A673 (cell line): ENCODE measurements at regions not wholly inside any gene's neighbourhood (a gene's known extent, or its start where the extent isn't known, plus 50 kb on each side); places are given as distances from the start of the nearest gene placed in this dataset.

Experiments used
- BruUV-seq: library from RNA; stranded (reverse); fragments of 400-500 nt; replicated peaks from 2 replicates; lab custom pipeline; 2021; lab: Mats Ljungman, UMichigan
- CTCF ChIA-PET: fragments of 300-600 bp; sonication (Branson Sonifier 250); formaldehyde crosslinking; loops from one replicate; lab custom pipeline; 2022; ENCODE audit warnings: antibody characterized with exemption; lab: Charles Lee
- POLR2A ChIA-PET: fragments of 300-600 bp; sonication (Branson Sonifier 250); formaldehyde crosslinking; loops from one replicate; lab custom pipeline; 2022; ENCODE audit warnings: antibody characterized with exemption; ENCODE audit not compliant: low non-redundant PET; lab: Charles Lee
- DNase-seq: peaks from one replicate; pipeline ENCODE4 v3.0.0-alpha.2; 2015; ENCODE audit warnings: low spot score
- H3K27ac ChIP-seq: fragments of 200-600 bp; sonication (generic); 2 replicates; pipeline ENCODE4 v1.5.1; 2016; ENCODE audit warnings: mixed run types, low read depth, mild to moderate bottlenecking, mixed read lengths, antibody characterized with exemption, low read length; ENCODE audit not compliant: poor library complexity, severe bottlenecking
- H3K27me3 ChIP-seq: fragments of 200-600 bp; sonication (generic); replicated peaks from 2 replicates; pipeline ENCODE4 v1.6.1; 2017; ENCODE audit warnings: mixed run types, low read depth, mild to moderate bottlenecking, mixed read lengths, antibody characterized with exemption, low read length; ENCODE audit not compliant: insufficient read depth, poor library complexity
- H3K36me3 ChIP-seq: fragments of 200-600 bp; sonication (generic); 2 replicates; pipeline ENCODE4 v1.6.1; 2016; ENCODE audit warnings: mixed run types, mild to moderate bottlenecking, mixed read lengths, antibody characterized with exemption, low read length; ENCODE audit not compliant: insufficient read depth, poor library complexity, severe bottlenecking
- H3K4me1 ChIP-seq: fragments of 200-600 bp; sonication (generic); 2 replicates; pipeline ENCODE4 v1.6.1; 2017; ENCODE audit warnings: mixed run types, mild to moderate bottlenecking, mixed read lengths, antibody characterized with exemption, low read length; ENCODE audit not compliant: insufficient read depth, poor library complexity, severe bottlenecking
- H3K4me3 ChIP-seq: fragments of 200-600 bp; sonication (generic); 2 replicates; pipeline ENCODE4 v1.5.1; 2016; ENCODE audit warnings: low read depth, mixed run types, mild to moderate bottlenecking, mixed read lengths, low read length; ENCODE audit not compliant: poor library complexity, severe bottlenecking
- H3K9me3 ChIP-seq: fragments of 200-600 bp; sonication (generic); 2 replicates; pipeline ENCODE4 v1.6.1; 2016; ENCODE audit warnings: mixed run types, low read depth, mild to moderate bottlenecking, mixed read lengths, antibody characterized with exemption, low read length; ENCODE audit not compliant: poor library complexity, severe bottlenecking
- EZH2 ChIP-seq: fragments of 200-600 bp; sonication (generic); IDR thresholded peaks from 2 replicates; pipeline ENCODE4 v1.6.1; 2017; ENCODE audit warnings: borderline replicate concordance, low read depth, mild to moderate bottlenecking, mixed read lengths, antibody characterized with exemption, low read length; ENCODE audit not compliant: poor library complexity, severe bottlenecking
- intact Hi-C: fragments of 100-400 bp; cut with micrococcal nuclease; formaldehyde crosslinking; loops from one replicate; pipeline ENCODE4 v1.10.0; 2022; ENCODE audit not compliant: unreplicated experiment
- TF ChIP-seq, protein P1 (sequence below): fragments of 300-800, 200-600 bp; sonication (generic); conservative IDR thresholded peaks from 2 replicates; pipeline ENCODE4 v1.5.1; 2017; ENCODE audit warnings: low read depth, mild to moderate bottlenecking, antibody characterized with exemption, low read length, moderate library complexity, mixed read lengths

DNA sequence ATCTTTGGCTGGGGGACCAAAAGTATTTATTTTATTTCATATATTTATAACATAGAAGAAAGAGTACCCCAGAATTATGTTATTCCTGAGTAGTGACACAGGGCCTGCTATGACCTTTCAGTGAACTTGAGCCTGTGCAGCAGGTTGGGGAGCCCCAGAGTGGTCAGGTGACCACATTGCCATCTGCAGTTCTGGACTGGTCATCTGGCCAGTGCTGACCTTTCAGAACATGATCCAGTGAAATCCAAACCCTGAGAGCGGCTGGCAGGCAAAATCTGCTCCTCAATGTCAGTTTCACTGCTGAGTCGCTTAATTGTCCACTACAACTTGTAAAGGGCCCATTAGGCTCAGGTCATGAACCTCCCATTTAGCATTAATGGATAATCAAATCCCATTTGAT lies 336.7 kb upstream of the KCNH7 start:
- no peak for DNase-seq
- H3K4me1 ChIP-seq = no peaks in the 10 kb centered on the region
- intact Hi-C loops = loop anchor here (5.0 kb wide), 1 partner anchor 1302 kb away; no protein-coding TSS in a partner anchor
- H3K27me3 ChIP-seq = no peaks in the 10 kb centered on the region
- TF ChIP-seq EZH2 = no peak
- TF ChIP-seq, protein P1, sequence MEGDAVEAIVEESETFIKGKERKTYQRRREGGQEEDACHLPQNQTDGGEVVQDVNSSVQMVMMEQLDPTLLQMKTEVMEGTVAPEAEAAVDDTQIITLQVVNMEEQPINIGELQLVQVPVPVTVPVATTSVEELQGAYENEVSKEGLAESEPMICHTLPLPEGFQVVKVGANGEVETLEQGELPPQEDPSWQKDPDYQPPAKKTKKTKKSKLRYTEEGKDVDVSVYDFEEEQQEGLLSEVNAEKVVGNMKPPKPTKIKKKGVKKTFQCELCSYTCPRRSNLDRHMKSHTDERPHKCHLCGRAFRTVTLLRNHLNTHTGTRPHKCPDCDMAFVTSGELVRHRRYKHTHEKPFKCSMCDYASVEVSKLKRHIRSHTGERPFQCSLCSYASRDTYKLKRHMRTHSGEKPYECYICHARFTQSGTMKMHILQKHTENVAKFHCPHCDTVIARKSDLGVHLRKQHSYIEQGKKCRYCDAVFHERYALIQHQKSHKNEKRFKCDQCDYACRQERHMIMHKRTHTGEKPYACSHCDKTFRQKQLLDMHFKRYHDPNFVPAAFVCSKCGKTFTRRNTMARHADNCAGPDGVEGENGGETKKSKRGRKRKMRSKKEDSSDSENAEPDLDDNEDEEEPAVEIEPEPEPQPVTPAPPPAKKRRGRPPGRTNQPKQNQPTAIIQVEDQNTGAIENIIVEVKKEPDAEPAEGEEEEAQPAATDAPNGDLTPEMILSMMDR = no peak
- no peaks in the 10 kb centered on the region for H3K36me3 ChIP-seq
- ChIA-PET CTCF (no interaction called here), POLR2A (no interaction called here)
- BruUV-seq = no TSS peak
- H3K9me3 ChIP-seq = no peaks in the 10 kb centered on the region
- no peak overlapping the region for H3K27ac ChIP-seq
- no peak overlapping the region for H3K4me3 ChIP-seq

DNA sequence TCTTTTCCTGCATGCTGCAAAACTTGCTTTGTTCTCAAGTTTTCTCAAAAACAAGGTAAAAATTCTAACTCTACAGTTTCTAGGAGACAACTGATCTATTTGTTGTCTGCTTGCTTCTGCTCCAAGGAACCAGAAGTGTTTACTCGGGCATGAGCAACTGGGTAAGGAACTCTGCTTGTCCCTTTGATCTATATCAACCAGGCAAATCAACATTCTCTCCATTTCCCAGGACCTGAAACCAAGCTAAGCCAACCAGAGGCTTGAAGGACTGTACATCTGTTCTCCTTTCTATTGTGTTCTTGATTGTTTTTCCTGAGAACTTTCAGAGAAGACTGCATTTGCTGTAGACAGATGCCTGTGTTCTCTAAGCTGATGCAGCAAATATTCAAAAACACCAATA lies 335.0 kb upstream of the KCNH7 start:
- no TSS peak for BruUV-seq
- Histone ChIP-seq H3K9me3 (no peaks in the 10 kb centered on the region), H3K27ac (no peak overlapping the region), H3K36me3 (no peaks in the 10 kb centered on the region), H3K4me3 (no peak overlapping the region), H3K4me1 (no peaks in the 10 kb centered on the region), H3K27me3 (no peaks in the 10 kb centered on the region)
- intact Hi-C loops = no loop called here
- no peak for TF ChIP-seq EZH2
- TF ChIP-seq, protein P1 = no peak
- POLR2A ChIA-PET = no interaction called here
- CTCF ChIA-PET = no interaction called here
- DNase-seq = no peak

DNA sequence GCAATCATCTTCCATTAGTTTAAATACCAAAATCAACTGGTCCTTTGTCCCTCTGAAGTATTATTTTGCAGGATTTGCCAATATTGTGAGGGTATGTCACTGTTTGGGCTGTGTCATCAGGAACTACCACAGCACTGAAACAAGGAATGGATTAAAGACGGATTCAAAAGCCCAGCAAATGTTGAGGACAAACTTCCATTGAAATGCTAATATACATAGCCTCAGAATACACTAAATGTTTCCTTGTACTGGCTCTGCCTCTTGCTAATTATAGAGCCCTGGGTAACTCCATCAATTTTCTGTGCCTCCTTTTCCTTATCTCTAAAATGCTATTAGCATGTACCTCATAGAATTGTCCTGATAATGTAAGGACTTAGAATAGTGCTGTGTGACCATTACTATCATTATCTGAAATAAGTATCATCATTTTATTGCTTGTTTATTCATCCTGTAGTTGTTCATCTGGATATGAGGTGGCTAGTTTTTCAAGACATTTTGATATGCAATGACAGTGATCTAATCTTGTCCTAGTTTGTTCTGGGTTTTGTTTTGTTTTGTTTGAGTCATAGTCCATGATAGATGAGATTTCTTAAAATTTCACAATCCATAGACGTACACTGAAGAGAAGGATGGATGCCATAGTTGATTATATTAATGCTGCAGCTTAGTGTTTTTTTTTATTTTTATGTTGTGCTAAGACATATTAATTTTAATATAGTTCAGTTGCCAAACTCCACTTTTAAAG lies 333.4 kb upstream of the KCNH7 start:
- intact Hi-C loops = no loop called here
- Histone ChIP-seq H3K9me3 (no peaks in the 10 kb centered on the region), H3K4me3 (no peak overlapping the region), H3K27me3 (peaks cover 3% of the 10 kb centered on the region), H3K36me3 (no peaks in the 10 kb centered on the region), H3K27ac (no peak overlapping the region), H3K4me1 (no peaks in the 10 kb centered on the region)
- ChIA-PET CTCF (no interaction called here), POLR2A (no interaction called here)
- DNase-seq = no peak
- no TSS peak for BruUV-seq
- TF ChIP-seq, protein P1 = no peak
- TF ChIP-seq EZH2 = no peak
